ENCODE measurements at regions not wholly inside any gene's neighbourhood (a gene's known extent, or its start where the extent isn't known, plus 50 kb on each side); places are given as distances from the start of the nearest gene placed in this dataset.

GRCh38 chr6:90449311-90449710 lies 137.6 kb downstream of the MAP3K7 start:
- H3K4me3 ChIP-seq (ENCODE audit: low read depth, low read length): no peak overlapping the region
- TF ChIP-seq MYC (IDR thresholded peaks at IDR 0.05; ENCODE audit: low read depth, low read length): no peak
- TF ChIP-seq POLR2A (IDR thresholded peaks at IDR 0.05; ENCODE audit: extremely low read depth, insufficient read length): no peak
- no peak for TF ChIP-seq CTCF (IDR thresholded peaks at IDR 0.05; ENCODE audit: low read depth, low read length)
- TF ChIP-seq MAX (IDR thresholded peaks at IDR 0.05; ENCODE audit: low read depth, low read length): no peak
- DNase-seq (ENCODE audit: low read depth): no peak

GRCh38 chr6:90448836-90449235 lies 138.0 kb downstream of the MAP3K7 start:
- H3K4me3 ChIP-seq (ENCODE audit: low read depth, low read length): no peak overlapping the region
- TF ChIP-seq POLR2A (IDR thresholded peaks at IDR 0.05; ENCODE audit: extremely low read depth, insufficient read length): no peak
- no peak for TF ChIP-seq MAX (IDR thresholded peaks at IDR 0.05; ENCODE audit: low read depth, low read length)
- TF ChIP-seq CTCF (IDR thresholded peaks at IDR 0.05; ENCODE audit: low read depth, low read length): no peak
- TF ChIP-seq MYC (IDR thresholded peaks at IDR 0.05; ENCODE audit: low read depth, low read length): no peak
- no peak for DNase-seq (ENCODE audit: low read depth)

GRCh38 chr6:90446164-90446563 lies 140.7 kb downstream of the MAP3K7 start:
- TF ChIP-seq CTCF (IDR thresholded peaks at IDR 0.05; ENCODE audit: low read depth, low read length): no peak
- TF ChIP-seq MYC (IDR thresholded peaks at IDR 0.05; ENCODE audit: low read depth, low read length): no peak
- no peak for TF ChIP-seq MAX (IDR thresholded peaks at IDR 0.05; ENCODE audit: low read depth, low read length)
- no peak for TF ChIP-seq POLR2A (IDR thresholded peaks at IDR 0.05; ENCODE audit: extremely low read depth, insufficient read length)
- no peak overlapping the region for H3K4me3 ChIP-seq (ENCODE audit: low read depth, low read length)
- DNase-seq (ENCODE audit: low read depth): no peak

- TF ChIP-seq POLR2A (IDR thresholded peaks at IDR 0.05; ENCODE audit: extremely low read depth, insufficient read length) (no peak), MAX (IDR thresholded peaks at IDR 0.05; ENCODE audit: low read depth, low read length) (no peak), MYC (IDR thresholded peaks at IDR 0.05; ENCODE audit: low read depth, low read length) (no peak), CTCF (IDR thresholded peaks at IDR 0.05; ENCODE audit: low read depth, low read length) (no peak)
- DNase-seq (ENCODE audit: low read depth): no peak
Observed at GRCh38 chr6:90445533-90446108, 141.3 kb downstream of the MAP3K7 start.

GRCh38 chr6:90444160-90444714 lies 142.6 kb downstream of the MAP3K7 start:
- no peak overlapping the region for H3K4me3 ChIP-seq (ENCODE audit: low read depth, low read length)
- TF ChIP-seq POLR2A (IDR thresholded peaks at IDR 0.05; ENCODE audit: extremely low read depth, insufficient read length) (no peak), CTCF (IDR thresholded peaks at IDR 0.05; ENCODE audit: low read depth, low read length) (no peak), MAX (IDR thresholded peaks at IDR 0.05; ENCODE audit: low read depth, low read length) (no peak), MYC (IDR thresholded peaks at IDR 0.05; ENCODE audit: low read depth, low read length) (no peak)
- no peak for DNase-seq (ENCODE audit: low read depth)

More at GRCh38 chr6:90445533-90446108, 141.3 kb downstream of the MAP3K7 start:
- H3K4me3 ChIP-seq (ENCODE audit: low read depth, low read length): no peak overlapping the region
